ENCODE measurements at regions not wholly inside any gene's neighbourhood (a gene's known extent, or its start where the extent isn't known, plus 50 kb on each side); places are given as distances from the start of the nearest gene placed in this dataset.

DNA sequence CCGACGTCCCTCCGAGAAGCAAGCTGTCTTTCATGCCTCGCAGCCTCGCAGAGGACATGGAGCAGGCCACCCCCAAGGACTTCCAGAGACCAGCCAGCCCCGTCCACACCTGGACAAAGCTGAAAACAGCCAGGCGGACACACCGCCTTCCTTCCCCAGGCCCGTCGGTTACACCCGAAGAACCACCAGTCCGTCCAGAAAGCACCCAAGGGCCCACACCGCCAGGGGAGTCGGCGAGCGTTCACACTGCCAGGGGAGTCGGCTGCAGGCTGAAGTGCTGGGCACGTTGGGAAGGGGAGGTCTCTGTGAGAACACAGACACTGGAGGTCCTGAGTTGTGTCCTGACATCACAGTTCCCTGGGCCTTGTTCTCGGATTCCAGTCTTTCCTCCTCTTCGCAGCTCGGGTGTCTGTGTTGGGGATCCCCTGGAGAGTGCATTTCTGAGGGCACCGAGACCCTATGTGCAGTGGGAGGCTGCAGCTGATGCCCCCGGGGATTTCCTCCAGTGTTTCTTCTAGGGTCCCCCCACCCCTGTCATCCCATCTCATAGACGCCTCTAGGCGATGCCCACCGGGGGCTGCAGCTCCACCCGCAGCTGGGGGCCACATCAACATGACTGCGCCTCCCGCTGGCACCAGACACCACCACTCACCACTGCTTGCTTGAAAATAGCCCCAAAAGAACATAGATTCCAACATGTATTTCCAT, 344.4 kb upstream of the SALL3 start:
- no peak for DNase-seq (ENCODE audit: low read depth)
- no peak overlapping the region for H3K4me3 ChIP-seq (ENCODE audit: low read depth, low read length)
- TF ChIP-seq, protein P1, sequence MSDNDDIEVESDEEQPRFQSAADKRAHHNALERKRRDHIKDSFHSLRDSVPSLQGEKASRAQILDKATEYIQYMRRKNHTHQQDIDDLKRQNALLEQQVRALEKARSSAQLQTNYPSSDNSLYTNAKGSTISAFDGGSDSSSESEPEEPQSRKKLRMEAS (IDR thresholded peaks at IDR 0.05; ENCODE audit: low read depth, low read length) = no peak
- TF ChIP-seq, protein P2, sequence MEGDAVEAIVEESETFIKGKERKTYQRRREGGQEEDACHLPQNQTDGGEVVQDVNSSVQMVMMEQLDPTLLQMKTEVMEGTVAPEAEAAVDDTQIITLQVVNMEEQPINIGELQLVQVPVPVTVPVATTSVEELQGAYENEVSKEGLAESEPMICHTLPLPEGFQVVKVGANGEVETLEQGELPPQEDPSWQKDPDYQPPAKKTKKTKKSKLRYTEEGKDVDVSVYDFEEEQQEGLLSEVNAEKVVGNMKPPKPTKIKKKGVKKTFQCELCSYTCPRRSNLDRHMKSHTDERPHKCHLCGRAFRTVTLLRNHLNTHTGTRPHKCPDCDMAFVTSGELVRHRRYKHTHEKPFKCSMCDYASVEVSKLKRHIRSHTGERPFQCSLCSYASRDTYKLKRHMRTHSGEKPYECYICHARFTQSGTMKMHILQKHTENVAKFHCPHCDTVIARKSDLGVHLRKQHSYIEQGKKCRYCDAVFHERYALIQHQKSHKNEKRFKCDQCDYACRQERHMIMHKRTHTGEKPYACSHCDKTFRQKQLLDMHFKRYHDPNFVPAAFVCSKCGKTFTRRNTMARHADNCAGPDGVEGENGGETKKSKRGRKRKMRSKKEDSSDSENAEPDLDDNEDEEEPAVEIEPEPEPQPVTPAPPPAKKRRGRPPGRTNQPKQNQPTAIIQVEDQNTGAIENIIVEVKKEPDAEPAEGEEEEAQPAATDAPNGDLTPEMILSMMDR (IDR thresholded peaks at IDR 0.05; ENCODE audit: low read depth, low read length) = no peak
- TF ChIP-seq MYC (IDR thresholded peaks at IDR 0.05; ENCODE audit: low read depth, low read length) (no peak), POLR2A (IDR thresholded peaks at IDR 0.05; ENCODE audit: extremely low read depth, insufficient read length) (no peak)

DNA sequence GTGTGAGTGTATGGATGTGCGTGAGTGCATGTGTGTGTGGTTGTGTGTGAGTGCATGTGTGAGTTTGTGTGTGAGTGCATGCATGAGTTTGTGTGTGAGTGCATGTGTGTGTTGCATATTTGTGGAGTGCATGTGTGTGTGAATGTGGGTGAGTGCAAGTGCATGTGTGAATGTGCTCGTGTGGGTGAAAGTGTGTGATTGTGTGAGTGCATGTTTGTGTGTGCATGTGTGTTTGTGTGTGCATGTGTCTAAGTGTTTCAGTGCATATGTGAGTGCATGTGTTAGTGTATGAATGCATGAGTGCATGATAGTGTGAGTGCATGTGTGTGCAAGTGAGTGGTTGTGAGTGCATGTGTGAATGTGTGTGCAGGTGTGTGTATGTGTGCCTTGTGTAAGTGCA, 343.4 kb upstream of the SALL3 start:
- DNase-seq (ENCODE audit: low read depth) = no peak
- TF ChIP-seq MYC (IDR thresholded peaks at IDR 0.05; ENCODE audit: low read depth, low read length) = no peak
- H3K4me3 ChIP-seq (ENCODE audit: low read depth, low read length) = no peak overlapping the region

DNA sequence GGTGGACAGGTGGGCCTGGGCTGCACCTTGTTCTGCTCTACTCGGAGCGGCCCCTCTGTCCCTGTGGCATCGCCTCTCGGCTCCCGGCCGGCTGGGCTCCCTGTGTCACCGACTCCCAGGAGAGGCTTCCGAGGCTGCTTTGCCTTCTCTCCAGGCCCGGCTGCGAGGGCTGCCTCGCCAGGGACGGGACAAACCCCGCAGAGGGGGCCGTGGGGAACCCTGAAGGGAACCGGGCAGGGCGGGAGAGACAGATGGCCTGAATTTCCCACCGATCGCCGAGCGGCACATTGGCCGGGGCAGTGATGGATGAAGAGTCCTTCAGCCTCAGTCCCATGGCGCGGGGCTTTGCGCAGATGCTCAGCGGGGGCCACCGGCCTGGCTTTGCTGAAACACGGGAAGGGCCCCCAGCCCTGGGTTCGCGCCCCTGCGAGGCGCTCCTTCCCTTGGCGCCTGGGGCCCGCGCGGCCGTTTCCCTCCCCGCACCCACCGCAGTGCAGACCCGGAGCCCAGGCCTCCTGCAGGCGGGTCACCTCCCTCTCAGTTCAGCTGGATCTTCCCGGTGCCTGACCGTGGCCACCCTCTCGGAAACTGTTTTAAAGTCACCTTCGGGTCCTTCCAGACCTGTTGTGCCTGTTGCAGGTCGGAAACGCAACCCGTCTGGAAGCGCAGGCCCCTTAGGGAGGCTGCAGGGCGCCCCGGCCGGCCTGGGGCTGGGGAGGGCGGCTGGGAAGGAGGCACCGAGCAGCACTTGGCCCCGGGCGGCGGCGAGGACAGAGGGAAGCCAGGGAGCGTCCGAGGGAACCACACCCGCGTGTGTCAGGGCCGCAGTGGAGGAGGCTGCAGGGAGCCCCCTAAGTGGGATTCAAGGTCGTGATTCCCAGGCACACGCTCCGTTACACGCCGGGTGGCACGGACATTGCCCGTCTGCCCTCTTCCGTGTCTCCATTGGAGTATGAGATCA, 341.9 kb upstream of the SALL3 start:
- H3K4me3 ChIP-seq (ENCODE audit: low read depth, low read length) = no peak overlapping the region
- no peak for TF ChIP-seq POLR2A (IDR thresholded peaks at IDR 0.05; ENCODE audit: extremely low read depth, insufficient read length)
- DNase-seq (ENCODE audit: low read depth) = no peak

GRCh38 chr18:78639006-78639950, 340.3 kb upstream of the SALL3 start:
- H3K4me3 ChIP-seq (ENCODE audit: low read depth, low read length) = no peak overlapping the region
- peak; percentile 37 for DNase-seq (ENCODE audit: low read depth)
- TF ChIP-seq POLR2A (IDR thresholded peaks at IDR 0.05; ENCODE audit: extremely low read depth, insufficient read length) (no peak), MYC (IDR thresholded peaks at IDR 0.05; ENCODE audit: low read depth, low read length) (no peak)
- TF ChIP-seq, protein P1 (IDR thresholded peaks at IDR 0.05; ENCODE audit: low read depth, low read length) = no peak

DNA sequence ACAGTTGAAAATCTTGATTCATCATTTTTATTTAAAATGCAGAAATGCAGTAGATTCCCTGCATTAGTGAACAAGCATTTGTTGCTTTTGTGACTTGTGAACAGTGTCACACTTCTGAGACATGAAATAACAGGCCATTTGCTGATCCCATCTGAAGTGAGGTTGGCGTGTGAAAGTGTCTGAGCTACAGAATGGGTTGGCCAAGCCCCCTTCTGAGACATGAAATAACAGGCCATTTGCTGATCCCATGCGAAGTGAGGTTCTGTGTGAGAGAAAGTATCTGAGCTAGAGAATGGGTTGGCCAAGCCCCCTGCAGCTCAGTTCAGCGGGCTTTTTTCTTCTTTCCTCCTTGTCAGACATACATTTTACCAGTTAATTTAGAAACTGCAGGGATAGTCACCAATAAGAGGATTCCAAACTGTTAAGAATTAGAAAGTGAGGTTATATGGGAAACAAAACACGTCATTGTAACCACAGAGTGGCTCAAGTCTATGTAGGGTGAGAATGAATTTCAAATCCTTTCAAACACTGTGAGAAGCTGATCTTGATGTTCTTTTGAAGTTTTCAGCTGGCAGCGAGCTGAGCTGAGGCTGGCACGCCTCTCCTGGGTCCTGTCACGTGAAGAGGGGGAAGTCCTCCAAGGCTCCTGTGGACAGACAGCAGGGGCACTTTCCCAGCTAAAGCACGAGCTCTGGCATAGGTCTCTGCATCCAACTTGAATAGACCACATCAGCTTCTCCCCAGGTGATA, 339.2 kb upstream of the SALL3 start:
- no peak overlapping the region for H3K4me3 ChIP-seq (ENCODE audit: low read depth, low read length)
- TF ChIP-seq, protein P1 (IDR thresholded peaks at IDR 0.05; ENCODE audit: low read depth, low read length) = no peak
- TF ChIP-seq POLR2A (IDR thresholded peaks at IDR 0.05; ENCODE audit: extremely low read depth, insufficient read length) (no peak), MYC (IDR thresholded peaks at IDR 0.05; ENCODE audit: low read depth, low read length) (no peak)
- TF ChIP-seq, protein P2 (IDR thresholded peaks at IDR 0.05; ENCODE audit: low read depth, low read length) = no peak
- DNase-seq (ENCODE audit: low read depth) = no peak

- no peak for TF ChIP-seq MYC (IDR thresholded peaks at IDR 0.05; ENCODE audit: low read depth, low read length)
- TF ChIP-seq, protein P1 (IDR thresholded peaks at IDR 0.05; ENCODE audit: low read depth, low read length) = no peak
- TF ChIP-seq, protein P2 (IDR thresholded peaks at IDR 0.05; ENCODE audit: low read depth, low read length) = no peak
- TF ChIP-seq POLR2A (IDR thresholded peaks at IDR 0.05; ENCODE audit: extremely low read depth, insufficient read length) = no peak
- peak; percentile 73 for DNase-seq (ENCODE audit: low read depth)
- H3K4me3 ChIP-seq (ENCODE audit: low read depth, low read length) = no peak overlapping the region
These were observed 337.9 kb upstream of the SALL3 start for GRCh38 chr18:78641689-78642231.
